Spinal cord (tissue), 9 donors: ENCODE measurements at regions not wholly inside any gene's neighbourhood (a gene's known extent, or its start where the extent isn't known, plus 50 kb on each side); places are given as distances from the start of the nearest gene placed in this dataset.

Source experiments
- DNase-seq, 6 donors: peaks; one replicate each; pipeline versions ENCODE4 v3.0.0 to v3.0.0-alpha.2; 2013 to 2015; ENCODE audit warnings: low spot score in 6 of 6, low read depth in 4 of 6
- H3K27ac ChIP-seq: one replicate; pipeline ENCODE4 v1.5.1; 2013; ENCODE audit warnings: low read depth, low read length, control low read depth
- H3K27me3 ChIP-seq: one replicate; pipeline ENCODE4 v1.6.1; 2013; ENCODE audit warnings: low read length; ENCODE audit not compliant: control insufficient read depth, insufficient read depth
- H3K36me3 ChIP-seq: one replicate; pipeline ENCODE4 v1.6.1; 2013; ENCODE audit warnings: low read length; ENCODE audit not compliant: control insufficient read depth, insufficient read depth
- H3K4me1 ChIP-seq: one replicate; pipeline ENCODE4 v1.6.1; 2013; ENCODE audit warnings: low read length; ENCODE audit not compliant: control insufficient read depth, insufficient read depth
- H3K4me3 ChIP-seq: one replicate; pipeline ENCODE4 v1.5.1; 2013; ENCODE audit warnings: low read depth, low read length, control low read depth
- H3K9me3 ChIP-seq: one replicate; pipeline ENCODE4 v1.6.1; 2013; ENCODE audit warnings: low read length; ENCODE audit not compliant: control insufficient read depth, insufficient read depth
- WGBS: methylation state at CpG from one replicate; pipeline ENCODE4 v1.1.5; 2013; ENCODE audit warnings: missing lambda C conversion rate; ENCODE audit not compliant: insufficient coverage; 5-methylcytosine and 5-hydroxymethylcytosine counted together
- donor health status: healthy.

- WGBS = 29% methylated on average over 14 of the region's 15 CpGs
- Histone ChIP-seq H3K4me1 (peaks cover 6% of the 10 kb centered on the region), H3K27ac (peak overlapping the region; percentile 30), H3K27me3 (no peaks in the 10 kb centered on the region), H3K36me3 (no peaks in the 10 kb centered on the region), H3K9me3 (no peaks in the 10 kb centered on the region), H3K4me3 (peak overlapping the region; percentile 6)
- peak in 2 of 6 donors; percentile 61 to 64 for DNase-seq
Measured at GRCh38 chr1:228968891-228969606, 233.8 kb downstream of the RHOU start.

GRCh38 chr1:228969953-228970800 lies 234.9 kb downstream of the RHOU start:
- H3K27me3 ChIP-seq = no peaks in the 10 kb centered on the region
- WGBS = 89% methylated on average over 10 of the region's 11 CpGs
- H3K36me3 ChIP-seq = no peaks in the 10 kb centered on the region
- H3K4me1 ChIP-seq = peaks cover 11% of the 10 kb centered on the region
- no peak for DNase-seq
- H3K4me3 ChIP-seq = no peak overlapping the region
- H3K9me3 ChIP-seq = no peaks in the 10 kb centered on the region
- H3K27ac ChIP-seq = no peak overlapping the region

GRCh38 chr1:228972576-228972975 lies 237.3 kb downstream of the RHOU start:
- Histone ChIP-seq H3K9me3 (no peaks in the 10 kb centered on the region), H3K27ac (no peak overlapping the region), H3K4me3 (no peak overlapping the region), H3K4me1 (peaks cover 11% of the 10 kb centered on the region), H3K27me3 (no peaks in the 10 kb centered on the region), H3K36me3 (no peaks in the 10 kb centered on the region)
- DNase-seq = no peak
- WGBS = 100% methylated on average over 1 of the region's 2 CpGs

- Histone ChIP-seq H3K27ac (no peak overlapping the region), H3K27me3 (no peaks in the 10 kb centered on the region), H3K4me1 (peaks cover 18% of the 10 kb centered on the region), H3K36me3 (no peaks in the 10 kb centered on the region), H3K4me3 (no peak overlapping the region), H3K9me3 (no peaks in the 10 kb centered on the region)
- WGBS = 83% methylated on average over 2 of the region's 7 CpGs
- DNase-seq = no peak
Measured at GRCh38 chr1:228974273-228974672, 239.0 kb downstream of the RHOU start.

GRCh38 chr1:228975238-228975907 lies 240.1 kb downstream of the RHOU start:
- H3K27me3 ChIP-seq = no peaks in the 10 kb centered on the region
- H3K9me3 ChIP-seq = no peaks in the 10 kb centered on the region
- no peaks in the 10 kb centered on the region for H3K36me3 ChIP-seq
- H3K27ac ChIP-seq = no peak overlapping the region
- no peak for DNase-seq
- 83% methylated on average over 8 of the region's 8 CpGs for WGBS
- H3K4me1 ChIP-seq = peaks cover 22% of the 10 kb centered on the region
- H3K4me3 ChIP-seq = no peak overlapping the region

GRCh38 chr1:228976316-228976715 lies 241.0 kb downstream of the RHOU start:
- H3K9me3 ChIP-seq = no peaks in the 10 kb centered on the region
- H3K27me3 ChIP-seq = no peaks in the 10 kb centered on the region
- no peak overlapping the region for H3K27ac ChIP-seq
- no peak for DNase-seq
- no peak overlapping the region for H3K4me3 ChIP-seq
- 95% methylated on average over 4 of the region's 6 CpGs for whole genome bisulfite sequencing
- no peaks in the 10 kb centered on the region for H3K36me3 ChIP-seq
- peaks cover 22% of the 10 kb centered on the region for H3K4me1 ChIP-seq

- Histone ChIP-seq H3K27ac (no peak overlapping the region), H3K27me3 (no peaks in the 10 kb centered on the region), H3K36me3 (no peaks in the 10 kb centered on the region), H3K9me3 (no peaks in the 10 kb centered on the region), H3K4me3 (no peak overlapping the region), H3K4me1 (peaks cover 22% of the 10 kb centered on the region)
- 85% methylated on average over 4 of the region's 8 CpGs for WGBS
- DNase-seq = no peak
Measured at GRCh38 chr1:228977307-228977706, 242.0 kb downstream of the RHOU start.

- Histone ChIP-seq H3K9me3 (no peaks in the 10 kb centered on the region), H3K27ac (no peak overlapping the region), H3K4me3 (no peak overlapping the region), H3K27me3 (no peaks in the 10 kb centered on the region), H3K4me1 (peaks cover 22% of the 10 kb centered on the region), H3K36me3 (no peaks in the 10 kb centered on the region)
- WGBS = 96% methylated on average over 3 of the region's 3 CpGs
- no peak for DNase-seq
Measured at GRCh38 chr1:228977741-228978140, 242.5 kb downstream of the RHOU start.

GRCh38 chr1:228978484-228979324 lies 243.4 kb downstream of the RHOU start:
- 47% methylated on average over 14 of the region's 14 CpGs for whole genome bisulfite sequencing

More at GRCh38 chr1:228978484-228979324, 243.4 kb downstream of the RHOU start:
- DNase-seq = peak in 2 of 6 donors; percentile 67 to 72
- Histone ChIP-seq H3K36me3 (no peaks in the 10 kb centered on the region), H3K4me1 (peaks cover 22% of the 10 kb centered on the region), H3K27me3 (no peaks in the 10 kb centered on the region), H3K27ac (peak overlapping the region; percentile 16), H3K9me3 (no peaks in the 10 kb centered on the region), H3K4me3 (no peak overlapping the region)
